ENCODE measurements at regions not wholly inside any gene's neighbourhood (a gene's known extent, or its start where the extent isn't known, plus 50 kb on each side); places are given as distances from the start of the nearest gene placed in this dataset.

DNA sequence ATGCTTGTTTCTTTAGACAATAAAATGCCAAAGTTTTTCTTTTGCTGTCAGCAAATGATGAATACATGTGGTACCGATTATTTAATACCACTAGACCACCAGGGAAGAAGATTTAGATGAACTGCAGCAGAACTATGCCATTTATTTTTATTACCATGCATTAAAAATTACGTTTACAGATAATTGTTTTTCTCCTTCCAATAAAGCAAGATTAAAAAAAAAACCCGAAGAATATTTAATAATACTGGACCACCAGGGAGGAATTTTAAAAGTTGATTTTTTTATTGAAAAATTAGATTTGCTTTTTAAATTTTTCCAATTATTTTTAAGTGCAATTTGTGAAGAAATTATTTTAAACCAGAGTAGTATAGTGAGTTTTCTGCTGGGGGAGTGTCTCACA, 170.3 kb upstream of the HNRNPA3 start:
- DNase-seq (ENCODE audit: low read depth in 1 of 2, low spot score in 1 of 2): no peak
- ATAC-seq: no peak
- TF ChIP-seq FOXS1 (CRISPR knock-in tag; IDR thresholded peaks at IDR 0.05): no peak
- TF ChIP-seq TFCP2L1 (CRISPR knock-in tag; IDR thresholded peaks at IDR 0.05): no peak
- no peak for TF ChIP-seq RCOR1 (IDR thresholded peaks at IDR 0.05; ENCODE audit: low read depth, low read length)
- no peak for TF ChIP-seq ZSCAN20 (CRISPR knock-in tag; IDR thresholded peaks at IDR 0.05)
- TF ChIP-seq BHLHE40 (IDR thresholded peaks at IDR 0.05; ENCODE audit: low read depth, low read length): no peak
- H3K4me3 ChIP-seq: no peak overlapping the region
- H3K4me1 ChIP-seq: no peaks in the 10 kb centered on the region
- H3K9me3 ChIP-seq: no peaks in the 10 kb centered on the region
- CTCF ChIA-PET: no interaction called here
- 18% methylated on average over 3 of the region's 3 CpGs for WGBS (ENCODE audit: missing lambda C conversion rate)
- no peak for FAIRE-seq
- POLR2A ChIA-PET: no interaction called here
- H3K4me2 ChIP-seq: no peak overlapping the region
- no peak overlapping the region for H3K27ac ChIP-seq

DNA sequence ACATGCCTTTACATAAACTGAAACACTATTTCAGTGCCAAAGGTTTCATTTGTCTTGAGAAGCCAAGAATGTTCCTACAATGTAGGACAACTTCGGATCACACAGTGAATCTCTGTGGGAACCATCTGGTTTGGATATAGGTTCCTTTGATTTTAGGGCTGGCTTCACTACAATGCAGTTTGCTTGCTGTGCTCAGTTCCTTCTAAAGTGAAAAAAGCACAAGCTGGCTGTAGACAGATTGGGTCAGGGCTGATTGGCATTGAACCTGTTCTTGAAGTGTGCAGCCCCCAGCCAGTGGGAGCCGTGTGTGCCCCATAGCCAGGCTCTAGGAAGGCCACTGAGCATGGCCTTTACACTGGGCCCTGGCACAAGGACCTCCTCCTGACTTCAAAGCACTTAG, 167.9 kb upstream of the HNRNPA3 start:
- ChIA-PET CTCF (interaction anchor here (0.8 to 0.9 kb wide), 2 partner anchors 11 to 18 kb away, joined by 3 read pairs; no protein-coding TSS in a partner anchor), POLR2A (no interaction called here)

DNA sequence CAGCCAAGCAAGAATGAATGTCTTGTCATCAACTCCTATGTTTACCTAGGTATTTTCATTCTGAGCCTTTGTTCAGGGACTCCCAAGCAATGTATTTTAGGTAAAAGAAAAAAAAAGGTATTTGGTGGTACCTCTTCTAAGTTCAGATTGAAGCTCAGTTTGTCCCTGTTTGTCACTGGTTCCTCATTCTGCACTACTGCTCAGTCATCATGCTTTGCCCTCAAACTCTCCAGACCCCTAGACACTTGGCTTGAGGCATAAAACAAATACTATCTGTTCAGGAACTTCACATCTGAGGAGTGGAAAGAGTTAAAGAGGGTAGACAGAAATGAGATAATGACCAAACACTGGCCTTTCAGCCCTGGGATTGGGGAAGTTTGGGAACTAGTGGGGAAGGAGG, 163.6 kb upstream of the HNRNPA3 start:
- Histone ChIP-seq H3K9me3 (no peaks in the 10 kb centered on the region), H3K27ac (no peak overlapping the region), H3K4me2 (no peak overlapping the region), H3K4me1 (no peaks in the 10 kb centered on the region), H3K4me3 (no peak overlapping the region)
- no peak for TF ChIP-seq RNF2 (IDR thresholded peaks at IDR 0.05; ENCODE audit: borderline replicate concordance, low read depth)
- no peak for TF ChIP-seq SMC3 (IDR thresholded peaks at IDR 0.05)
- TF ChIP-seq ZFP36 (IDR thresholded peaks at IDR 0.05; ENCODE audit: borderline replicate concordance, partially characterized antibody): no peak
- no peak for TF ChIP-seq NFE2L2 (conservative IDR thresholded peaks at IDR 0.05; ENCODE audit: low read length)
- TF ChIP-seq HEYL (CRISPR knock-in tag; IDR thresholded peaks at IDR 0.05): no peak
- TF ChIP-seq NR3C1 (IDR thresholded peaks at IDR 0.05): no peak
- no peak for TF ChIP-seq ZC3H11A (IDR thresholded peaks at IDR 0.05)
- TF ChIP-seq TP53 (CRISPR knock-in tag; IDR thresholded peaks at IDR 0.05): no peak
- TF ChIP-seq ZSCAN20 (CRISPR knock-in tag; IDR thresholded peaks at IDR 0.05): no peak
- TF ChIP-seq ESRRA (IDR thresholded peaks at IDR 0.05; ENCODE audit: borderline replicate concordance, low read length): no peak
- TF ChIP-seq KDM1A (IDR thresholded peaks at IDR 0.05; ENCODE audit: low read depth): no peak
- TF ChIP-seq, protein P1, sequence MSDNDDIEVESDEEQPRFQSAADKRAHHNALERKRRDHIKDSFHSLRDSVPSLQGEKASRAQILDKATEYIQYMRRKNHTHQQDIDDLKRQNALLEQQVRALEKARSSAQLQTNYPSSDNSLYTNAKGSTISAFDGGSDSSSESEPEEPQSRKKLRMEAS (IDR thresholded peaks at IDR 0.05): no peak
- no peak for TF ChIP-seq EHF (CRISPR knock-in tag; IDR thresholded peaks at IDR 0.05)
- no peak for TF ChIP-seq HOXB13 (CRISPR knock-in tag; IDR thresholded peaks at IDR 0.05; ENCODE audit: low read depth)
- CTCF ChIA-PET: no interaction called here
- POLR2A ChIA-PET: no interaction called here
- no peak for FAIRE-seq
- ATAC-seq: no peak
- DNase-seq (ENCODE audit: low read depth in 1 of 2, low spot score in 1 of 2): no peak

More for the DNA sequence above, 167.9 kb upstream of the HNRNPA3 start:
- WGBS (ENCODE audit: missing lambda C conversion rate): 5% methylated on average over 2 of the region's 2 CpGs
- no peak for FAIRE-seq
- TF ChIP-seq ZFP36 (IDR thresholded peaks at IDR 0.05; ENCODE audit: borderline replicate concordance, partially characterized antibody) (no peak), MAZ (IDR thresholded peaks at IDR 0.05; ENCODE audit: borderline replicate concordance, low read depth, low read length) (no peak), TFCP2L1 (CRISPR knock-in tag; IDR thresholded peaks at IDR 0.05) (no peak), JUNB (IDR thresholded peaks at IDR 0.05) (no peak), RCOR1 (IDR thresholded peaks at IDR 0.05; ENCODE audit: low read depth, low read length) (no peak), RNF2 (IDR thresholded peaks at IDR 0.05; ENCODE audit: borderline replicate concordance, low read depth) (no peak), MYC (IDR thresholded peaks at IDR 0.05; ENCODE audit: borderline replicate concordance, low read length) (no peak), JUN (IDR thresholded peaks at IDR 0.05) (no peak), EP300 (IDR thresholded peaks at IDR 0.05) (no peak)
- TF ChIP-seq, protein P2, sequence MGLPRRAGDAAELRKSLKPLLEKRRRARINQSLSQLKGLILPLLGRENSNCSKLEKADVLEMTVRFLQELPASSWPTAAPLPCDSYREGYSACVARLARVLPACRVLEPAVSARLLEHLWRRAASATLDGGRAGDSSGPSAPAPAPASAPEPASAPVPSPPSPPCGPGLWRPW (IDR thresholded peaks at IDR 0.05): no peak
- TF ChIP-seq, protein P1 (IDR thresholded peaks at IDR 0.05): no peak
- TF ChIP-seq, protein P3, sequence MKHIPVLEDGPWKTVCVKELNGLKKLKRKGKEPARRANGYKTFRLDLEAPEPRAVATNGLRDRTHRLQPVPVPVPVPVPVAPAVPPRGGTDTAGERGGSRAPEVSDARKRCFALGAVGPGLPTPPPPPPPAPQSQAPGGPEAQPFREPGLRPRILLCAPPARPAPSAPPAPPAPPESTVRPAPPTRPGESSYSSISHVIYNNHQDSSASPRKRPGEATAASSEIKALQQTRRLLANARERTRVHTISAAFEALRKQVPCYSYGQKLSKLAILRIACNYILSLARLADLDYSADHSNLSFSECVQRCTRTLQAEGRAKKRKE (CRISPR knock-in tag; IDR thresholded peaks at IDR 0.05; ENCODE audit: low read depth): no peak
- TF ChIP-seq, protein P4, sequence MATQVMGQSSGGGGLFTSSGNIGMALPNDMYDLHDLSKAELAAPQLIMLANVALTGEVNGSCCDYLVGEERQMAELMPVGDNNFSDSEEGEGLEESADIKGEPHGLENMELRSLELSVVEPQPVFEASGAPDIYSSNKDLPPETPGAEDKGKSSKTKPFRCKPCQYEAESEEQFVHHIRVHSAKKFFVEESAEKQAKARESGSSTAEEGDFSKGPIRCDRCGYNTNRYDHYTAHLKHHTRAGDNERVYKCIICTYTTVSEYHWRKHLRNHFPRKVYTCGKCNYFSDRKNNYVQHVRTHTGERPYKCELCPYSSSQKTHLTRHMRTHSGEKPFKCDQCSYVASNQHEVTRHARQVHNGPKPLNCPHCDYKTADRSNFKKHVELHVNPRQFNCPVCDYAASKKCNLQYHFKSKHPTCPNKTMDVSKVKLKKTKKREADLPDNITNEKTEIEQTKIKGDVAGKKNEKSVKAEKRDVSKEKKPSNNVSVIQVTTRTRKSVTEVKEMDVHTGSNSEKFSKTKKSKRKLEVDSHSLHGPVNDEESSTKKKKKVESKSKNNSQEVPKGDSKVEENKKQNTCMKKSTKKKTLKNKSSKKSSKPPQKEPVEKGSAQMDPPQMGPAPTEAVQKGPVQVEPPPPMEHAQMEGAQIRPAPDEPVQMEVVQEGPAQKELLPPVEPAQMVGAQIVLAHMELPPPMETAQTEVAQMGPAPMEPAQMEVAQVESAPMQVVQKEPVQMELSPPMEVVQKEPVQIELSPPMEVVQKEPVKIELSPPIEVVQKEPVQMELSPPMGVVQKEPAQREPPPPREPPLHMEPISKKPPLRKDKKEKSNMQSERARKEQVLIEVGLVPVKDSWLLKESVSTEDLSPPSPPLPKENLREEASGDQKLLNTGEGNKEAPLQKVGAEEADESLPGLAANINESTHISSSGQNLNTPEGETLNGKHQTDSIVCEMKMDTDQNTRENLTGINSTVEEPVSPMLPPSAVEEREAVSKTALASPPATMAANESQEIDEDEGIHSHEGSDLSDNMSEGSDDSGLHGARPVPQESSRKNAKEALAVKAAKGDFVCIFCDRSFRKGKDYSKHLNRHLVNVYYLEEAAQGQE (IDR thresholded peaks at IDR 0.05): no peak
- Histone ChIP-seq H3K4me2 (no peak overlapping the region), H3K27ac (no peak overlapping the region), H3K4me3 (no peak overlapping the region), H3K4me1 (no peaks in the 10 kb centered on the region), H3K9me3 (no peaks in the 10 kb centered on the region)
- no peak for DNase-seq (ENCODE audit: low read depth in 1 of 2, low spot score in 1 of 2)
- no peak for ATAC-seq

All from A549 (cell line).